ENCODE measurements at regions not wholly inside any gene's neighbourhood (a gene's known extent, or its start where the extent isn't known, plus 50 kb on each side); places are given as distances from the start of the nearest gene placed in this dataset.

DNA sequence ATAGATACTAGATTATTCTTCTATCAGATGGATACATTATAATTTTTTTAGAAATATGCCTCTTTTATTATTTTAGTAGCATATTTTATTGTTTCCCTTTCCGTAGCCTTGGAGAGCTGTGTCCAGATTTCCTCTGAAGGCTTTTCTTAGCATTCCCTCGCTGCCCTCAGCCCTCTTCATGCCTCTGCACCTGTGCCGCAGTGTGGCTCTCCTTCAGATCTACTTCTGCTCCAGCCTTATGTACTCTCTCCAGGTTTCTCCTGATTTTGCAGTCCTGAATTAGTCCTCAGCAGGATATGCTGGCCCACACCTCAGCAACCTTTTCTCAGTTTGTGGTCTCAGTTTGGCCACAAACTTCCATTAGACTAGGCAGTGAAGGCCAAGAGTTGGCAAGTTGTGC is 1052.0 kb downstream of the TAF11L14 start:
- H3K27me3 ChIP-seq (ENCODE audit: control insufficient read depth in 3 of 3, insufficient read depth in 3 of 3, low read length in 2 of 3) = no peaks in the 10 kb centered on the region
- H3K36me3 ChIP-seq (ENCODE audit: control insufficient read depth in 4 of 4, insufficient read depth in 4 of 4, low read length in 4 of 4) = no peaks in the 10 kb centered on the region
- TF ChIP-seq, protein P1, sequence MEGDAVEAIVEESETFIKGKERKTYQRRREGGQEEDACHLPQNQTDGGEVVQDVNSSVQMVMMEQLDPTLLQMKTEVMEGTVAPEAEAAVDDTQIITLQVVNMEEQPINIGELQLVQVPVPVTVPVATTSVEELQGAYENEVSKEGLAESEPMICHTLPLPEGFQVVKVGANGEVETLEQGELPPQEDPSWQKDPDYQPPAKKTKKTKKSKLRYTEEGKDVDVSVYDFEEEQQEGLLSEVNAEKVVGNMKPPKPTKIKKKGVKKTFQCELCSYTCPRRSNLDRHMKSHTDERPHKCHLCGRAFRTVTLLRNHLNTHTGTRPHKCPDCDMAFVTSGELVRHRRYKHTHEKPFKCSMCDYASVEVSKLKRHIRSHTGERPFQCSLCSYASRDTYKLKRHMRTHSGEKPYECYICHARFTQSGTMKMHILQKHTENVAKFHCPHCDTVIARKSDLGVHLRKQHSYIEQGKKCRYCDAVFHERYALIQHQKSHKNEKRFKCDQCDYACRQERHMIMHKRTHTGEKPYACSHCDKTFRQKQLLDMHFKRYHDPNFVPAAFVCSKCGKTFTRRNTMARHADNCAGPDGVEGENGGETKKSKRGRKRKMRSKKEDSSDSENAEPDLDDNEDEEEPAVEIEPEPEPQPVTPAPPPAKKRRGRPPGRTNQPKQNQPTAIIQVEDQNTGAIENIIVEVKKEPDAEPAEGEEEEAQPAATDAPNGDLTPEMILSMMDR (IDR thresholded peaks at IDR 0.05; ENCODE audit: control extremely low read depth, extremely low read depth) = no peak
- no peak overlapping the region for H3K4me3 ChIP-seq
- no peak overlapping the region for H3K9ac ChIP-seq (ENCODE audit: insufficient read depth in 1 of 2, low read length in 2 of 2)
- no peaks in the 10 kb centered on the region for H3K9me3 ChIP-seq (ENCODE audit: control insufficient read depth in 4 of 4, insufficient read depth in 3 of 4, low read length in 3 of 4)
- no peaks in the 10 kb centered on the region for H3K4me1 ChIP-seq (ENCODE audit: control insufficient read depth in 5 of 5, insufficient read depth in 5 of 5, low read length in 5 of 5)
- ATAC-seq (ENCODE audit: insufficient read depth, low FRiP score) = no peak
- WGBS, 2 donors = 91 to 92% methylated on average over 3 of the region's 3 CpGs
- no peak overlapping the region for H3K27ac ChIP-seq (ENCODE audit: low read depth in 1 of 2, low read length in 1 of 2)
- no peak for DNase-seq

DNA sequence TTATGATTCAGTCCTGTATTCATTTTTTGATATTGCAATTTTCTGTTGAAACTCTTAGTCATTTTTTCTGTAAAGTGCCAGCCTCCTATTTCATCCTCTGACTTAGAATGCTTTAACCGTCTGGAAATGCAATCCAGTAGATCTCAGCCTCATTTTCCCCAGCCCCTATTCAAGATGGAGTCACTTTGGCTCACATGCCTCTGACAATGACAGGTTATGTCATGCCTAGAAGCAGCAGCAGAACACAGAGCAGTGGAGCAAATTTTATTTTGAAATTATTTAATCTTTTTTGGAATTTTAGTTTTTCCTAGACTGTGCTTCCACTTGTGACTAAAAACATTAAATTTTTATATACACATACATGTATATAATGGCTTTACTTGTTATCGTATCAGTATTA is 1053.2 kb downstream of the TAF11L14 start:
- Histone ChIP-seq H3K9me3 (ENCODE audit: control insufficient read depth in 4 of 4, insufficient read depth in 3 of 4, low read length in 3 of 4) (no peaks in the 10 kb centered on the region), H3K27me3 (ENCODE audit: control insufficient read depth in 3 of 3, insufficient read depth in 3 of 3, low read length in 2 of 3) (no peaks in the 10 kb centered on the region), H3K36me3 (ENCODE audit: control insufficient read depth in 4 of 4, insufficient read depth in 4 of 4, low read length in 4 of 4) (no peaks in the 10 kb centered on the region), H3K9ac (ENCODE audit: insufficient read depth in 1 of 2, low read length in 2 of 2) (no peak overlapping the region), H3K4me3 (no peak overlapping the region), H3K27ac (ENCODE audit: low read depth in 1 of 2, low read length in 1 of 2) (no peak overlapping the region), H3K4me1 (ENCODE audit: control insufficient read depth in 5 of 5, insufficient read depth in 5 of 5, low read length in 5 of 5) (no peaks in the 10 kb centered on the region)
- DNase-seq = no peak
- WGBS, 2 donors = 88 to 91% methylated on average over 2 of the region's 2 CpGs
- ATAC-seq (ENCODE audit: insufficient read depth, low FRiP score) = no peak
- TF ChIP-seq, protein P1 (IDR thresholded peaks at IDR 0.05; ENCODE audit: control extremely low read depth, extremely low read depth) = no peak

DNA sequence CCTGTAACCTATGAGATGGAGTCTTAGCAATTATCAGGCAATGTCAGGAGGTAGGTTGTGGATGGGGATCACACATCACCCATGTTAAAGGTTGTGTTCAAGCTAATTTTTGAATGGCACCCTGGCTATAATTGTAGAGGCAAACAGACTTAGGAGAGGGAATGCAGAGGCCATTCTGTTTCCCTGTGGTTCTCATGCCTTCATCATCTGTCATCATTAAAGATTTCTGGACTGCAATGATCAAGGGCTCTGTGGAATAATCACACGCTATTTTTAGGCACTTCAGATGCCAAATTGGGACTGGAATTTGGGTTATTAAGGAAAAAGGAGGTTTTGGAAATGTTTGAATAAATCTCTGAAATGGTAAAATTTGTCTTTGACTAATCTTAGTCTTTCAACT is 1065.4 kb downstream of the TAF11L14 start:
- H3K27me3 ChIP-seq (ENCODE audit: control insufficient read depth in 3 of 3, insufficient read depth in 3 of 3, low read length in 2 of 3) = no peaks in the 10 kb centered on the region
- peaks cover 0 to 6% (median 0%) of the 10 kb centered on the region in 5 donors for H3K4me1 ChIP-seq (ENCODE audit: control insufficient read depth in 5 of 5, insufficient read depth in 5 of 5, low read length in 5 of 5)
- H3K9ac ChIP-seq (ENCODE audit: insufficient read depth in 1 of 2, low read length in 2 of 2) = no peak overlapping the region
- H3K27ac ChIP-seq (ENCODE audit: low read depth in 1 of 2, low read length in 1 of 2) = no peak overlapping the region
- WGBS, 2 donors = 71 to 83% methylated on average over 1 of the region's 1 CpG
- no peaks in the 10 kb centered on the region for H3K9me3 ChIP-seq (ENCODE audit: control insufficient read depth in 4 of 4, insufficient read depth in 3 of 4, low read length in 3 of 4)
- TF ChIP-seq, protein P1 (IDR thresholded peaks at IDR 0.05; ENCODE audit: control extremely low read depth, extremely low read depth) = no peak
- H3K36me3 ChIP-seq (ENCODE audit: control insufficient read depth in 4 of 4, insufficient read depth in 4 of 4, low read length in 4 of 4) = no peaks in the 10 kb centered on the region
- H3K4me3 ChIP-seq = no peak overlapping the region
- DNase-seq = no peak
- no peak for ATAC-seq (ENCODE audit: insufficient read depth, low FRiP score)

DNA sequence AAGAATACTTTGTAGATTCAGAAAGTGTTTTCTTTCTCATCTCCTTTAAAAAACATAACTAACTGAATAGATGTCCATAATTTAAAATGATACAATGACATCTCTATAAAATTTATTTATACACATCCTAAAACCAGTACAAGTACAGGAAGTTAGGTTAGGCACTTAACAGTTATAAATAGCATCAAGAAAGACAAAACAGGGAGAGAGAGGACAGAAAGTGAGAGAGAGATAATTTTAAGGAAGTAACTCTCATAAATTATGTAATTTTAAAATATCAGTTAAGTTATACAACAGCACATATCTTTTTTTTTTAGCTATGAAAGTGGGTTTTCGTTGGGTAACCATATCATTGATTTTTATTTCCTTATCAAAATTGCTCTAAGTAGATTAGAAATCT is 1068.6 kb downstream of the TAF11L14 start:
- ATAC-seq (ENCODE audit: insufficient read depth, low FRiP score) = no peak
- TF ChIP-seq, protein P1 (IDR thresholded peaks at IDR 0.05; ENCODE audit: control extremely low read depth, extremely low read depth) = no peak
- WGBS, 2 donors = 16 to 28% methylated on average over 1 of the region's 1 CpG

More for the DNA sequence above, 1068.6 kb downstream of the TAF11L14 start:
- Histone ChIP-seq H3K9ac (ENCODE audit: insufficient read depth in 1 of 2, low read length in 2 of 2) (no peak overlapping the region), H3K36me3 (ENCODE audit: control insufficient read depth in 4 of 4, insufficient read depth in 4 of 4, low read length in 4 of 4) (no peaks in the 10 kb centered on the region), H3K4me3 (no peak overlapping the region), H3K27me3 (ENCODE audit: control insufficient read depth in 3 of 3, insufficient read depth in 3 of 3, low read length in 2 of 3) (no peaks in the 10 kb centered on the region), H3K9me3 (ENCODE audit: control insufficient read depth in 4 of 4, insufficient read depth in 3 of 4, low read length in 3 of 4) (no peaks in the 10 kb centered on the region), H3K27ac (ENCODE audit: low read depth in 1 of 2, low read length in 1 of 2) (no peak overlapping the region), H3K4me1 (ENCODE audit: control insufficient read depth in 5 of 5, insufficient read depth in 5 of 5, low read length in 5 of 5) (peaks cover 0 to 6% (median 0%) of the 10 kb centered on the region in 5 donors)
- no peak for DNase-seq
